Esophagus mucosa (tissue), 1 donor: ENCODE measurements at regions not wholly inside any gene's neighbourhood (a gene's known extent, or its start where the extent isn't known, plus 50 kb on each side); places are given as distances from the start of the nearest gene placed in this dataset.

Source experiments
- ATAC-seq: fragments of 200-7000 bp; cut with Tn5 transposase; one replicate; pipeline ENCODE4 v1.9.1; 2020
- donor health status: DM: yes; HTN: yes; CAD: no.

- no peak for ATAC-seq
Observed at GRCh38 chr18:41343808-41344207, 611.2 kb upstream of the PIK3C3 start.

GRCh38 chr18:41338341-41338740, 616.7 kb upstream of the PIK3C3 start:
- no peak for ATAC-seq

GRCh38 chr18:41331661-41332060, 623.4 kb upstream of the PIK3C3 start:
- ATAC-seq: no peak

- ATAC-seq: no peak
Observed at GRCh38 chr18:41326311-41326710, 628.7 kb upstream of the PIK3C3 start.

GRCh38 chr18:41324934-41325333, 630.1 kb upstream of the PIK3C3 start:
- ATAC-seq: peak; percentile 88

- ATAC-seq: peak; percentile 48
Observed at GRCh38 chr18:41324020-41324791, 630.8 kb upstream of the PIK3C3 start.

- ATAC-seq: no peak
Observed at GRCh38 chr18:41323044-41323443, 632.0 kb upstream of the PIK3C3 start.

- peak; percentile 69 for ATAC-seq
Observed at GRCh38 chr18:41320100-41320499, 634.9 kb upstream of the PIK3C3 start.

GRCh38 chr18:41315134-41315533, 639.9 kb upstream of the PIK3C3 start:
- no peak for ATAC-seq

- no peak for ATAC-seq
Observed at GRCh38 chr18:41311571-41312547, 643.2 kb upstream of the PIK3C3 start.

- ATAC-seq: no peak
Observed at GRCh38 chr18:41297740-41298139, 657.3 kb upstream of the PIK3C3 start.

- no peak for ATAC-seq
Observed at GRCh38 chr18:41269294-41269693, 685.7 kb upstream of the PIK3C3 start.

GRCh38 chr18:41268271-41268670, 686.8 kb upstream of the PIK3C3 start:
- no peak for ATAC-seq

- no peak for ATAC-seq
Observed at GRCh38 chr18:41266616-41267015, 688.4 kb upstream of the PIK3C3 start.

- ATAC-seq: no peak
Observed at GRCh38 chr18:41266204-41266603, 688.8 kb upstream of the PIK3C3 start.

- no peak for ATAC-seq
Observed at GRCh38 chr18:41265047-41265446, 690.0 kb upstream of the PIK3C3 start.

- ATAC-seq: no peak
Observed at GRCh38 chr18:41263956-41264355, 691.1 kb upstream of the PIK3C3 start.

GRCh38 chr18:41262688-41263087, 692.3 kb upstream of the PIK3C3 start:
- ATAC-seq: no peak

GRCh38 chr18:41244591-41245037, 710.4 kb upstream of the PIK3C3 start:
- ATAC-seq: no peak

GRCh38 chr18:41237317-41237716, 717.7 kb upstream of the PIK3C3 start:
- no peak for ATAC-seq

GRCh38 chr18:41231681-41232080, 723.4 kb upstream of the PIK3C3 start:
- ATAC-seq: no peak

- no peak for ATAC-seq
Observed at GRCh38 chr18:41227993-41228392, 727.0 kb upstream of the PIK3C3 start.

GRCh38 chr18:41226911-41227310, 728.1 kb upstream of the PIK3C3 start:
- ATAC-seq: no peak

- no peak for ATAC-seq
Observed at GRCh38 chr18:41226186-41226585, 728.8 kb upstream of the PIK3C3 start.
